ENCODE measurements at regions not wholly inside any gene's neighbourhood (a gene's known extent, or its start where the extent isn't known, plus 50 kb on each side); places are given as distances from the start of the nearest gene placed in this dataset.

DNA sequence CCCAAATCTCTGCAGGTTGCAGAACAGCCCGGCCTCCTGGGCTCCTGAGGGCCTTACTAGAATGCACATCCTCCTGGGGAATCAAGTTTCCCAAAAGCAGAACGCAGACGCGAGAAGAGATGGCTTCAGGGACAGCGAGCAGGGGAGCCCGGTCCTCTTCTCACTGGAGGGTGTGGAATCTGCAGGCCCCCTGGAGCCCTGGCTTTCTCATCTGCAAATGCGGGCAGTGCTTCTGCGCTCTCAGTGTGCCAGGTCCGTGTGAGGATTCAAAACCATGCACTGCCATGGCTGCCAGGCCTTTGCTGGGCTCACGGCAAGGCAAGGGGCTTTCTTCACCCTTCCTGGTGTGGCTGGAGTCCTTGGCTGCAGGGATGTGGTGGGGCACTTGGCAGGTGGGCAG is 330.9 kb upstream of the MKI67 start:
- in situ Hi-C loops (cut with MboI; ENCODE audit: low sequenced_read_pairs) = no loop called here

DNA sequence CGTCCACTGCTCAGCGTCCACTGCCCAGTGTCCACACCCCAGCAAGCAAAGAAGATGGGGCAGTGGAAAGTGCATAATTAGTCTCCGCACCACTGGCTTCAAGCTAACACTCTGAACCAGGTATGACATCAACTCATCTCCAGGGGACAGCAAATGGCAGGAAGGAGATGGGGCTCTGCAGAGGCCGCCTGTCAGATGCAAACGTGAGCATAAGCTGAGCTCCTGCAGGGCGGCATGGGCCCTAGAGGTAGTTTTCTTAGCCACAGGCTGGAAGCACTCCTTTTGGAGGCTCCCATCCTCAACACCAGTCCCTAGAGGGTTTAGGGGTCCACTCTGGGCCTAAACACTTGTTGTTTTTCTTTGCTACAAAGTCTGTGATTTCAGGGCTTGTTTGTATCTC is 335.8 kb upstream of the MKI67 start:
- in situ Hi-C loops (cut with MboI; ENCODE audit: low sequenced_read_pairs) = no loop called here

DNA sequence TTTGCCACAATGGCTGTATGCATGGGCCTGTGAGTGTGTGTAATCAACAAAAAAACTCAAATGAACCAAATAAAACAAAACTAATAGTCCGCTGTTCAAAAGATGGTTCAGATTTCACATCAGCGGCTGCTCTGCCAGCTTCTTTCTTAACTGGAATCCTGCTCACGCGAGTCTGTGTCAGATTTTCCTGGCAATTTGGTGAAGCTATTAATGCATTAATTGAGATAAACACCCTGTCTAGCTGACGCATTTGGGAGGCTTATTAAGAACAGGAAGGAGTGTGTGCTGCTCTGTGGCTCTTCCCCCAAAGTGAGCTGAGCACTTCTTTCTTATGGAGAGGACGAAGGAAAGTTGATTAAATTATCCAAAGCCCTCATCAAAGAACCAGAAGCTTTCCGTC is 336.6 kb upstream of the MKI67 start:
- in situ Hi-C loops (cut with MboI; ENCODE audit: low sequenced_read_pairs) = no loop called here

DNA sequence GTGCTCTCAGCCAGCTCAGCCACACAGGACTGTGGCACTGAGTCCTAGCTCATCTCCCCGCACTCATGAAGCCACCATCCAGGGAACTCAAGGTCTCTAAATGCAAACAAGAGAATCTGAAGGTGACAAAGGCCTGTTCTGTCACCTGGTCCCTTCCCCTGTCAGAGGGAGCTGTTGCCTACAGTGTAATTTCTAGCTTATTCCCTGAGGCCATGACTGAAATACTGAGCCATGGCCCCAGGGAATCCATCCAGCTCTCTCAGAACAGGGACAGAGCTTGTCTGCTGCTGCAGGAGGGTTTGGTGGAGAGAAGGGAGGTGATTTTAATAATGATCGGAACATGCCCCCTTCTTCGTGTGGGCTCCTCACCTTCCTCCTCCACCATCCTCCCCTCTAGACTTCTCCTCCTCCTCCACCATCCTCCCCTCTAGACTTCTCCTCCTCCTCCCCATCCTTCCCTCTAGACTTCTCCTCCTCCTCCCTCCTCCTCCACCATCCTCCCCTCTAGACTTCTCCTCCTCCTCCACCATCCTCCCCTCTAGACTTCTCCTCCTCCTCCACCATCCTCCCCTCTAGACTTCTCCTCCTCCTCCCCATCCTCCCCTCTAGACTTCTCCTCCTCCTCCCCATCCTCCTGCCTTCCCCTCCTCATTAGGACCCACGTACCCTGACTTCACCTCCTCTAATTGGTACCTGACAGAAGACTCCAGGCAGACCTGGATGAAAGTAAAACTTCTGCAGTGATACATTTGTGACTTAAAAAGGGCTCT is 338.0 kb upstream of the MKI67 start:
- in situ Hi-C loops (cut with MboI; ENCODE audit: low sequenced_read_pairs) = no loop called here

DNA sequence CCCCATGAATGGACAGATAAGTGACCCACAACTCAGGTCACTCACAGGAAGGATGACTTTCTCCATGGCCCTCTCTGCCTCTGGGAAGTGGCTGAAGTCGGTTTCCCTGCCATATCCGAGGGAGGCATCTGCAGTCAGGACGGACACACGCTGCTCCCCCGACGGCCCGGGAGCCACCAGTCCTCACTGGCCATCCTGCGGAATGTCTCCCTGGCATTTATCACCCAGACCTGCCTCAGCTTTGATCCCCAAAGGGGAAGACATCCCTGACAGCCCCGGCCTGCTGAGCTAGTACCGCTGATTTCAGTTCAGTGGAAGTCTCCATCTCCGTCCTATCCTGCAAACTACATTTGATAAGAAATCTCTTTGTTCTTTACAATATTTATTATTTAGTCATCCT is 339.5 kb upstream of the MKI67 start:
- in situ Hi-C loops (cut with MboI; ENCODE audit: low sequenced_read_pairs) = no loop called here

DNA sequence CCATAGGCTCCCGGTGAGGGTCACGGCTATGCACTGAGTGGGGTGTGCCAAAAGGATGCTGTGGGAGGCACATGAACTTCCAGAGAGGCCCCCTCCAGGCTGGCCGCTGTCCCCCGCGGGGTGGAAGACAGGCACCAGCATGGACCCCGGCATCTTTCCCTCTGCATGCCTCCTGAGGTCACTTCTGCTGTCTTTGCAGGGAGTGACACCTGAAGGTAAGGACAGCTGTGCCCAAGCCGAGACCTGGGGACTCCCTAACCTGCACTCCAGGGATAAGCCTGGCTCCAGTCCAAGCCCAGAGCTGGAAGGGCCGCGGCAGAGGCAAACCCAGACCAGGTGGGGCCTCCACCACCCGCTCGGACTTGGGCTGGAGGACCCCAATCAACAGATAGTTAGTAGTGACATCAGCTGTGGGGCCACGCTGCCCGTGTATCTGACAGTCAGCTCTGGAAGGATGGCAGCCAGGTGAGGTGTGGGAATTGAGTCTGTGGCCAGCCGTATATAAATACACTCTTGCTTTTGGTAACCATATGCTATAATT is 340.7 kb upstream of the MKI67 start:
- in situ Hi-C loops (cut with MboI; ENCODE audit: low sequenced_read_pairs) = no loop called here

DNA sequence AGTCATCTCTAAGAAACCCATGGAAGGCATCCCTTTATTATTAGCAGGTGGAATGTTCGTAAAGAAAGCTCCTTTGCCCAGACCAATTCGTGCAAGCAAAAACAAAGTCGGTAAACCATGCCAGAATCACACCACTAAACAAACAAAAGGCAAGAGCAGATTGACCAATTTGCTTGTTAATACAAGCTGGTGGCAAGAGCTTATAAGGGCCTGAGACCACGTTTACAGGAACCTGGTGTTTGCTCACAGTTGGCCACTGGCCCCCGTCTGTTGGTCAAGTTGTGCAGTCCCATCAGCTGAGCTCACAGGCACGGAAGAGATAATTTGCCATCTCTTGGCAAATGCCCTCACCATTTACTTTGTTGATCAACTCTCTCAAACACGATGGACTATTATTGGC is 342.2 kb upstream of the MKI67 start:
- in situ Hi-C loops (cut with MboI; ENCODE audit: low sequenced_read_pairs) = no loop called here

DNA sequence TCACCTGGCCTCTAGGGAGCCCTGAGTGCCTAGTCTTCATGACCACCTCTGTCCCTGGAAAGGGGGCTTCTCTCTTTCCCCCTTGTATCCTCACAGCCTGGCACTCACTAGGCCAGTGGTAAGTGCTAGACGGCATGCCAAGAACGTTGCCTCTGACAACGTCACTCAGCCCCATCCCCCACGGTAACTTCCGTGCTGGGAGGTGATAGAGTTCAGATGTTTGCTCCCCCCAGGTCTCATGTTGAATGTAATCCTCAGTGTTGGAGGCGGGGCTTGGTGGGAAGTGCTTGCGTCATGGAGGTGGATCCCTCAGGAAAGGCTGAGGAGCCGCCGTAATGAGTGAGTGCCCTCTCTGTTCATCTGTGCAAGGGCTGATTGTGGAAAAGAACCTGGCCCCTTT is 343.3 kb upstream of the MKI67 start:
- in situ Hi-C loops (cut with MboI; ENCODE audit: low sequenced_read_pairs) = no loop called here

DNA sequence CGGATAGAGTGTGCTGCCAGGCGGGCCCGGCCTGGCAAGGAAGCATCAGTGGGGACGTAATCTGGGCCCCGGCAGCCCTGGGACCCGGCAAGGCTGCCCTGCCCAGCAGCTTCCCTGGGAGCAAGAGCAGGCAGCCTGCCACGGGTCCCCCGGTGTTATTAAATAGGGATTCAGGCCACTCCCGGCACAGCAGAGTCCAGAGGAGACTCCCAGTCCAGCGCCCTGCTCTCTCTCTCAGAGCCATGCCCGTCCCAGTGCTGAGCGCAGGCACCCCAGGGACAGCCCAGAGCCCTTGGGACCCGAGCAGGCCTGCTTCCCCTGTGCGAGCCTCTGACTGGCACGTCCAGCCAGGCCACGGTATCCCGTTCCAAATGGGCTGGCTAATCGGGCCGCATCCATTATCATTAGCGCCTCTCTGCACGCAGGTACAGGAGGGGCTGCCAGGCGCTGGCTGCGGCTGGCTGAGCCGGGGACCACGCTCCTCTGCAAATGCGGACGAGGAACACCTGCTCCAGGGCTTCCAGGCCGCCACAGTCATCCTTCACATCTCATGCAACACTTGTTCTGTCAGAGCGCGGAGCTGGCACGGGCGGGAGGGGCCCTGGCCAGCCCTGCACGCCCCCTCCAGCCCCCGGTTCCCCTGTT is 344.2 kb upstream of the MKI67 start:
- in situ Hi-C loops (cut with MboI; ENCODE audit: low sequenced_read_pairs) = no loop called here

DNA sequence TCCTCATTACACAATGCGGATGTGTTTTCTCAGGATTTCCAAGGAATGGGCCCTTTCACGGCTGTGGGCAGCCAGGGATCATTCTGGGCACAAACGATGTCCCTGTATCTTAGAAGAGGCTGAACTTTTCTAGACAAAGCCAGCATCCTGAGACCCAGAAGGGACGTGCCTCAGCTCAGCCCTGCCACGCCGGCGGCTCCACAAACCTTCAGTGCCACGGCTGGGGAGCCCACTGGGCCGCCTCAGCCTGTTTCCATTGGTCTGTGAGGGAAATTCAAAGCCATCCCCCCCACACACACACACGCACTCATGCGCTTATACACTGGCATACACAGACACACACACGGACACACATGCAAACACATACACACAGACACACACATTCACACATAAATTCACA is 344.9 kb upstream of the MKI67 start:
- in situ Hi-C loops (cut with MboI; ENCODE audit: low sequenced_read_pairs) = no loop called here

DNA sequence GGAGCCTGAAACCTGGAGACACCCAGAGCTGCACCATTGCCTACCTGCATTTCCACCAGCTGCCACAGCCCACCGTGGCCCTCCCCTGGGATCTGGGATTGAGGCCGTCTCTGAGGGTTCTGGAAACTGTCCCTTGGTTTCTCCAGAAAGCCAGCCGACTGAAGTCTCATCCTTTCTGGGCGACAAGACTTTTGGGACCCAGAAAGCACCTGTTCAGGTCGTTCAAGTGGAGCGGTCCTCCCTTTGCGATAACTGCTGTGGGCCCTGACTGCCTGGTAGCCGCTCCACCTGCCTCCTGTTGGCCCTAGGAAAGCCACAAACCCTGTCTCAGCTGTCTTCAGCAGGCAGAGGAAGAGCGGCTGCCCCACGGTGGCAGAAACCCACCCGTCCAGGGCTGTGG is 346.0 kb upstream of the MKI67 start:
- in situ Hi-C loops (cut with MboI; ENCODE audit: low sequenced_read_pairs) = no loop called here

DNA sequence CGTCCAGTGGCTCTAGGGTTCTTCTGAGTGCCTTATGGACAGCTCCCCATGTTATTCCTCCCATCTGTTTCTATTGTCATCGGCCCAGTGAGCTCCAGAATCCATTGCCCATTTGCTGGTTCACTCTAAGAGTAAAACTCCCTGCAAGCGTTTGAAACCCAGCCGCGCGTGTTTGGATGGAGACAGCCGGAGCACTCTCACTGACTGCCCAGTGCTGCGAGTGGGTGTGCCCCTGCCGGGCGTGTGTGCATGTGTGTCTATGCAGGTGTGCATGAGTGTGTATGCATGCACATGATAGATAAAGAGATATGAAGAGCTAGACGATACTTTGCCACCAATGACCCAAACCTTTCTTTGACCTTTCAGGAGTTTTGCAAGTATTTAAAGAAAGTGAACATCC is 347.2 kb upstream of the MKI67 start:
- in situ Hi-C loops (cut with MboI; ENCODE audit: low sequenced_read_pairs) = no loop called here

DNA sequence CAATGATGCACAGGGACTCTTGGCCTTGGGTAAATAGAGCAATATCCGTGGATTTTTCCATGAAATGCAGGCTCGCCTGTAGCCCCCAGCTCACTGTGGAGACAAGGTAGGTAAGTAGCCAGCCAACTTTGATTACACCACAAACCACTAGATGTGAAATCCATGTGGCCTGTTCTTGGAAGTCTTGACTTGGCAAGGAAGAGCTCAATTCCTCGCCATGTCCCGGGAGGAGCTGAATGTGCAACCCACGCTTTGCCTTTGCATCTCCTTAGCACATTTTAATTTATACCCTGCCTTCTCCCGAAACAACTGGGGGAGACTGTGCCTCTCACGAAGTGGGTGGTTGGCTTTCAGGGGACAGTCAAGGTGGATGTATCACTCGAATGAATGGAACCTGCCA is 347.7 kb upstream of the MKI67 start:
- in situ Hi-C loops (cut with MboI; ENCODE audit: low sequenced_read_pairs) = no loop called here

DNA sequence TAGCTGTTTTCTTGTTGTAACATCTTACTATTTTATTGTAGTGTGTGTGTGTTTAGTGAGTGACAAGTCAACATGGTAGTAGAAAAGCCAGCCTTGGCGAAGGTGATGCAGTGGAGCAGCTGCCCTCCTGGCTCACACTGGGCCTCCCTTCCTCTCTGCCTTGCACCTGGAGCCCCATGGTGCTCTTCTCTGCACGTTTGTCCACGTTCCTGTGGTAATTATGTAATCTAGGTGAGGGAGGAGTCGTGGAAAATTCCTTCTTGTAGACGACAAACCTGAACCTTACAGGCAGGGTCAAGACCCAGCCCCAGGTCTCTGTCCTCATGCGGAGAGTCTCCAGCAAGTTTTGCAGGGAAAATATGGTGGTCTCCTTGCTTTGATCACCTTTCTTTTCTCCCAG is 348.3 kb upstream of the MKI67 start:
- in situ Hi-C loops (cut with MboI; ENCODE audit: low sequenced_read_pairs) = no loop called here

DNA sequence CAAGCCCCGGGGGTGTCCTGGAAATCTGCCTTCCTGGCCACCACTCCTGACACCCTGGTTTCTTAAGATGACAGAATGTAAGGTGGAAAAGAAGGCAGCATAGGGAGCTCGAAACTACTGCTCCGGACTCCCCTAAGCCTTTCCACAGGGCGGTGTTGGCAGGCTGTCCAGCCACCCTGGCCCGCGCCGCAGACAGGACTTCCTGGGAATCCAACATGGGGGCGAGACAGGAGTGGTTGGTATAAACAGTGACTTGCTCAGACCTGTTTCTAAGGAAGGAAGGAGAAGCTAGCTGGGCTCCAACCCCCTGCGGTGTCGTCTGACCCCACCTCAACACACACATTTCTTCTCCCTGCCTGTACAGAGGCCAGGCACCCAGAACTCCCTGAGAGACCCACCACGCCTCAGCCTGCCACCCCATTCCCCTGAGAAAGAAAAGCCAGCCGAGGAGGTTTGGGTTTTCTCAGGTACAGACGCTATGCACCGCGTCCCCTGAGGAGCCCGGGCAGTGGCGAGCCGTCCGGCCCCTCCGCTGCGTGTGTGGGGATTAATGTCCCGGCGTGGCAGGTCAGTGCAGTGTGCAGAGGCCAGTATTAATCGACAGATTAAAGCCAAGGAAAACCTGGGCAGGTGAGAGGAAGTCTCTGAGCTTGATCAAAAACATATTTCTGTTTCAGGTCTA is 349.6 kb upstream of the MKI67 start:
- in situ Hi-C loops (cut with MboI; ENCODE audit: low sequenced_read_pairs) = no loop called here

DNA sequence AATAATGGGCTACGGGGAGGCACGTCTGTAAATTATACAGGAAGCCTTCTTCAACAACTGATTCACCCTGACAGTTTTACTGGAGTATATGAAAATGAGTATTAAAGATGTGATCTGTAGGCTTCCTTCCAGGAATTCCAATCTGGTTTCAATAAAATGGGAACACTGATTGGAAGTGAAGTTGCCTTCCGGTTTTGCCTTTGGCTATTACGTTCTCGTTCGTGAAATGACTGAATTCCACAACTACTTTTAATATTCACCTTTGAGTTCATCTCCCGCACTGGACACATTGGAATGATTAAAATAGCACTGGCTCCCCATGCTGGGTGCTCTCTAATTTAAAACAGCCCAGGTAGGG is 350.1 kb upstream of the MKI67 start:
- in situ Hi-C loops (cut with MboI; ENCODE audit: low sequenced_read_pairs) = no loop called here

DNA sequence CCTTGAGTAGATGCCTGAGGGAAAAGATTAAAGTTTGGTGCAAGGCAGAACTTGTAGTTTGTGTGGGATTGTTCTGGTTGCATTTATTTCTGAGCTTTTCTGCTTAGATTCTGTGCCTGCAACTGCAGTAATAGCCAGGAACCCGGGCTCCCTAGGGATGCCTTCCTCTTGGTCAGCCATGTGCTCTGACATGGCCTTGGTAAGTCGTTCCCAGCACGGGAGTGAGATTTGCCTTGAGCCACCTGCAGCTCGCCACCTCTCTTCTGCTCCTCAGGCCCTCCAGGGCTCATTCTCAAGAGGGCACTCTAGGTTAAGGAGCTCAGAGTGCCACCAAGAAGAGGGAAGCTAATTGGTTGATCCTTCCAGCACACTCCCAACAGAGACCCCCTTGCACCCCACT is 350.6 kb upstream of the MKI67 start:
- in situ Hi-C loops (cut with MboI; ENCODE audit: low sequenced_read_pairs) = no loop called here

DNA sequence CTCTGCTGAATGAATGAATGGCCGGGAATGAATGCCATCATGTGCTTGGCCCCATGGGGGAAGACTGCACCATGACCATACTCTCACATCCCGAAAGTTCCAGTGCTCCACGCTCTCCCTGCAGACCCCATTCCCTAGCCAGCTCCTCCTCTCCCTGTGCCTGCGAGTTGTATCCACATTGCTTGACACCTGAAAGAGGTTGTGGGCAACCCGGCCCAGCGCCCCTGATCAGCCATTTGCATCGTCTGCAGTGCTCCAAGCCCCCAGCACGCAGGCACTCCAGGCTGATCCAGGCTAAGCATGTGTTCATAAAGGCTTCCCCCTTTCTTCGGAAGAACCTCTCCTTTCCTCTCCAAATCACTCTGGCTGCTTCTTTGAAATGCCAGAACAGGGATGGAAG is 354.4 kb upstream of the MKI67 start:
- in situ Hi-C loops (cut with MboI; ENCODE audit: low sequenced_read_pairs) = no loop called here

DNA sequence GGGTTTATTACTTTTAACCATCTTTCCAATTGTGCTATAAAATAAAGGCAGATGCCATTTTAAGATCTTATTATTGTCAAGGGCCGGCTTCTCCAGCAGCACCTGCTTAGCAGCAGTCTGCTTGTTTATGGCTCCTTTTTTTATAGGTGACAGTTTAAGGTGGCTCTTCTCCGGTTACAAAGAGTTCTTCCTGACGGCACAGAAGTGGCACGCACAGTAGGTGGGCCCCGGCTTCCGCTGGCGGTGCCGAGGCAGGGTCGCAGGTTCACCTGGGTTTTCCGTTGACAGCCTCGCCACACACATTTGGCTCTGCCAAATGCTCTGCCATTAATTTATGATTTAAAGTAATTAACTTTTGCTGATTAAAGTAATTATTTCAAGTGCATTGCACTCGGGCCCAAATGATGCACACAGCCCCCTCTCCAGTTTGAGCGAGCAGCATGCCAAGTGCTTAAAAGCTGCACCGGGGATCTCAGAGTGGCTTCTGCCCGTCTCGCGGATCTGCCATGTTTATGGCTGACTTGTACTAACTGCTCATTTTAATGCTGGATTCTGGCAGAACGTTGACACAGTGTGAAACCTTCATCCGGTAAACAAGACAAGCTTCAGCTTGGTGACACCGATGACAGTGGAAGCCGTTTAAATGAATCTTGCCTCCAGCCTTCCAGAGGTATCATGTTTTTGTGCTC is 355.1 kb upstream of the MKI67 start:
- in situ Hi-C loops (cut with MboI; ENCODE audit: low sequenced_read_pairs) = no loop called here

DNA sequence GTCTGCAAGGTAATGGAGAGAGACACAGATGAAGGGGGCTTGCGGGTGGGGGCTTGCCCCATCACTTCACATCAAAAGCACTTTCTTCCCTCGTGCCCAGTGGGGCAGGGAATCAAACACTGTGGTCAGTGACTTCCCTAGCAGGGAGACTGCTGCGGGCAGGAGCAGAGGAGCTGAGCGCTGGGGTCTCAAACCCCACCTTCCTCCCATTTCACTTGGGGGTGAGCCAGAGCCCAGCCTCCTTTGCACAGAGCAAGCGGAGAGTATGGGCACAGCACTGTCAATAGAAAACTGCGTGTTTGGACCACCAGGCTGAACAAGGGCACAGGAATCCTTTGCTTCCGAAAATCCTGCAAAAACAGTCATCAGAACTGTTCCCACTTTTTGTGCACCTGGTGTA is 355.8 kb upstream of the MKI67 start:
- in situ Hi-C loops (cut with MboI; ENCODE audit: low sequenced_read_pairs) = no loop called here

DNA sequence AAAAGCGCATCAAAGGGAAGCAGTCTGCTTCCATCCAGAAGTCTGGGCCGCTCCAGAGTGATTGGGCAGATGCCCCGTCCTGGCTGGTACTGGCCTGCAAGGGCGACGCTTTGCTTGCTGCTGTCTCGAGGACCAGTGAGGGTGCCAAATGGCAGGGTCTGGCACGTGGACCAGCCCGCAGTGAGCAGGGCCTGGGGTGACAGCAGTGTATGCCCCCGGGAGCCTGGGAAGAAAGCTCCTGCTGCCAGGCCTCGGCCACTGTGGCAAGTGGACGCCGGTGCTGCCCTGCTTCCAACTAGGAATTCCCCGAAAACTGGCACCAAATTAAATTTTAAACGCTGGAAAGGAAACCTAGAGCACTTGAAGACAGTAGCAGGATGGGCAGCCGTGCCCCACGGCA is 357.0 kb upstream of the MKI67 start:
- in situ Hi-C loops (cut with MboI; ENCODE audit: low sequenced_read_pairs) = no loop called here

DNA sequence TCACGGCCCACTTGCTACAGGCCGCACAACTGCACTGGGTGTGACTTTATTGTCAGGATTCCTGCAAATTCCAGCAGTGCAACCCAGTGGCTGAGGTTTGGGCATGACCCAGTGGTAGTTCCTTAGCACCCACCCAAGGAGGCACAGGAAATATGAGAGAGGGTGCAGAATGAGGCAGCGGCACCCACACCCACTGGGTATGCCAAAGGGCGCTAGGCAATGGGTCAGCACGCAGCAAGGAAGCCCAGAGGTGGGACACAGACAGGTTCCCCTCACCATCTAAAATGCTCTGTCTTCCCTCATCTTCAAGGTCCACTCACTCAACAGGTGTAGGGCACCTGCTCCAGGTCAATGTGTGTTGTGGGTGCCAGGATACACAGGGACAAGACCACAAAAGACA is 357.8 kb upstream of the MKI67 start:
- in situ Hi-C loops (cut with MboI; ENCODE audit: low sequenced_read_pairs) = no loop called here
